ENCODE measurements at regions not wholly inside any gene's neighbourhood (a gene's known extent, or its start where the extent isn't known, plus 50 kb on each side); places are given as distances from the start of the nearest gene placed in this dataset.

DNA sequence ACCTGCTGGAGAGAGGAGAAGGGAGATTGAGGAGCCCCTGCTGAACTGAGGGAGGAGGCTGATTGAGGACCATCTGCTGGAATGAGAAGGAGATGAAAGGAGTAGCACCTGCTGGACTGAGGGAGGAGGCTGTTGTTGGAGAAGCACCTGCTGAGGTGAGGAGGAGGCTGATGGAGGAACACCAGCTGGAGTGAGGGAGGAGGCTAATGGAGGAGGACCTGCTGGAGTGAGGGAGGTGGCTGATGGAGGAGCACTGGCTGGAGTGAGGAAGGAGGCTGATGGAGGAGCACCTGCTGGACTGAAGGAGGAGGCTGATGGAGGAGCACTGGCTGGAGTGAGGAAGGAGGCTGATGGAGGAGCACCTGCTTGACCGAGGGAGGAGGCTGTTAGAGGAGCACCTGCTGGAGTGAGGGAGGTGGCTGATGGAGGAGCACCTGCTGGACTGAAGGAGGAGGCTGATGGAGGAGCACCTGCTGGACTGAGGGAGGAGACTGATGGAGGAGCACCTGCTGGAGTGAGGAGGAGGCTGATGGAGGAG, 409.2 kb upstream of the MYT1L start:
- TF ChIP-seq, protein P1, sequence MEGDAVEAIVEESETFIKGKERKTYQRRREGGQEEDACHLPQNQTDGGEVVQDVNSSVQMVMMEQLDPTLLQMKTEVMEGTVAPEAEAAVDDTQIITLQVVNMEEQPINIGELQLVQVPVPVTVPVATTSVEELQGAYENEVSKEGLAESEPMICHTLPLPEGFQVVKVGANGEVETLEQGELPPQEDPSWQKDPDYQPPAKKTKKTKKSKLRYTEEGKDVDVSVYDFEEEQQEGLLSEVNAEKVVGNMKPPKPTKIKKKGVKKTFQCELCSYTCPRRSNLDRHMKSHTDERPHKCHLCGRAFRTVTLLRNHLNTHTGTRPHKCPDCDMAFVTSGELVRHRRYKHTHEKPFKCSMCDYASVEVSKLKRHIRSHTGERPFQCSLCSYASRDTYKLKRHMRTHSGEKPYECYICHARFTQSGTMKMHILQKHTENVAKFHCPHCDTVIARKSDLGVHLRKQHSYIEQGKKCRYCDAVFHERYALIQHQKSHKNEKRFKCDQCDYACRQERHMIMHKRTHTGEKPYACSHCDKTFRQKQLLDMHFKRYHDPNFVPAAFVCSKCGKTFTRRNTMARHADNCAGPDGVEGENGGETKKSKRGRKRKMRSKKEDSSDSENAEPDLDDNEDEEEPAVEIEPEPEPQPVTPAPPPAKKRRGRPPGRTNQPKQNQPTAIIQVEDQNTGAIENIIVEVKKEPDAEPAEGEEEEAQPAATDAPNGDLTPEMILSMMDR (IDR thresholded peaks at IDR 0.05 in 4 of 5, conservative IDR thresholded peaks at IDR 0.05 in 1 of 5): no peak
- TF ChIP-seq POLR2A (IDR thresholded peaks at IDR 0.05): no peak

Measured in gastrocnemius medialis (tissue), 4 donors.